HG02943 (cell line): ENCODE measurements at regions not wholly inside any gene's neighbourhood (a gene's known extent, or its start where the extent isn't known, plus 50 kb on each side); places are given as distances from the start of the nearest gene placed in this dataset.
"Not testable (repeated sequence)": the region's sequence is repeated elsewhere in the genome, so short reads cannot be mapped to it uniquely, and the experiment has no call there.

ENCODE experiments used
- ATAC-seq: cut with Tn5 transposase; IDR thresholded peaks from one replicate; pipeline ENCODE4 v1.9.1; 2021; ENCODE audit warnings: mild to moderate bottlenecking, low read depth, moderate library complexity; ENCODE audit not compliant: unreplicated experiment

DNA sequence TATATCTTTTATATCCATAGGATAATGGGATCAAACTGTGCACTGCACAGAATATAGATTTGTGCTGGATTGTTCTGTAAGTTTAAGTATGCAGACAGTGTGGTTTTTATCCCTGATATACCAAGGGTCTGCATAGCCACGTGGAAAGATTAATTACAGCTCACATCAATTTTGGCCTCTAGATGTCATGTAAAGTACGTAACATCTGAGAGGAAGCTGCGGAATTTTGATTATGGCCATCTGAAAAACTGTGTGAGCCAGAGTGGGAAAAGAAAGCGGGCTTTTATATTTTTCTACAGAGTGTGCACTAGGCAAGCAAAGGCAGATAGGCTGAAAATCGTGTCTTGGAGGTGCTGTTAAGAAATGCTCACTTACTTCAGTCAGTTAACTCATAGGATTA is 562.7 kb downstream of the GBE1 start:
- ATAC-seq, result no peak

DNA sequence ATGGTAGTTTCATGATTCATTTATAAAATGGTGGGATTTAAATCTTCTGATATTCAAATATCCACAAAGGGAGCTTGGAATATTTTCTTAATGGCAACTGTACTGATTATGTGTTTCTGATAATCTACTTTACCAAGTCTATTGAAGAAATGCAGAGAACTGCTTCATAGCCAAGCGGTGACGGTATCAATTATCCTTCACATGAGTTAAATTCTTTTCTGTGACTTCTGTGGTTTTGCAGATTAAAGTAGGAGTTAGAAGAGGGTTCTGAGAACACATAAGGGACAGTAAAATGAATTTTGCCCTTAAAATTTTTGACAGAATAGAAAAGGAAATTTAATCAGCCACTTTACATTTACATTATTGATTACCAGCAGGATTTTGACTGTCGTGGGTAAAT is 563.2 kb downstream of the GBE1 start:
- ATAC-seq, result no peak

DNA sequence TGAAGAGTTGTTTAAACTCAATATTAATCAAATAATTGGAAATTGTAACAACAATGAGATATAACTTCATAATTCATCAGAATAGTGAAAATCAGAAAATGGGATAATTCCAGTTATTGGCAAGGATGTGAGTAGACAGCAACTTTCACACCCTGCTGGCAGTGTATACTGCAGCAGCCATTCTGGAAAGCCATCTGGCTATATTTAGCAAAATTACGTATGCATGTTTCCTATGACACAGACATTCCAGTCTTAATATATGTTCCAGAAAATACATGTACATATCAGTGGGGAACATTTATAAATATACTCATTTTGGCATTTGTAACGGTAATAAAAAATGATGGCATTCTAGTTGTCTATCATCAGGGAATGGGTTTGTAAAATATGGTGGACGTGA is 564.1 kb downstream of the GBE1 start:
- no peak for ATAC-seq

- ATAC-seq, result no peak
These were observed 566.0 kb downstream of the GBE1 start for GRCh38 chr3:81195478-81195877.

GRCh38 chr3:81186412-81186811 is 575.0 kb downstream of the GBE1 start:
- no peak for ATAC-seq

- ATAC-seq, result not testable (repeated sequence)
These were observed 579.2 kb downstream of the GBE1 start for GRCh38 chr3:81182086-81182875.

DNA sequence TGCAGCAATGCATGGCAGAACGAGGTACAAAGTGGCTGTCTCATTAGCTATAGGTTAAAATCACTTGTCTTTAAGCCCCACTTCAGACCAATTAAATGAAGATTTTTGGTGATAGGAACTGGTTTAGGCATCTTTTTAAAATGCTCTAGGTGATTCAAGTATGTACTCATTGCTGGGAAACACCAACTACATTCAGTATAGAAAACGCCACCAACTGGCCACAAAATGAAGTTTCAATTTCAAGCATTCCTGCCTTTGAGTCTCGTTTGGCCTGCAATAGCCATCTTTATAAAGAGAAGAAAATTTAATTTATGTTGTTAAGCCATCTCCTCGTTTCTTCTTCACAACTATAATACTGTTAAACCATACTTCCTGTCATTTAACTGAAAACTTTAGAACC is 587.9 kb downstream of the GBE1 start:
- ATAC-seq, result no peak

GRCh38 chr3:81170298-81170697 is 591.1 kb downstream of the GBE1 start:
- no peak for ATAC-seq

DNA sequence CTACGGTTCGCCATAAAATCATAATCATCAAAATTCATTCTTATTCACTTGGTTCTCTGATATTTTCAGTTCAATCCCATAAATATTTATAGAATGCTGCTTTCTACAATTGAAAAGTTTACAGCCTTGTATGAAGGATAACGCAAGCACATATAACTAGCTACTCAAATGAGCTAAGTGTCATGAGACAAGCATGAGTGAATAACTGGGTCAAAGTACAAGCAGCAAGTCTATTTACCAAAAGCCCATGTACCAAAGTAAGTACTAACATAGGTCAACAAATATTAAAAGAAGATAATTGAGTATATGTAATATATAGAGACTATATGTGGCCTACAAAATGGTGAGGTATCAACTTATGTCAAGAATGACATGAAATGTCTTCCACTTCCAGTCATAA is 596.6 kb downstream of the GBE1 start:
- ATAC-seq, result no peak

- no peak for ATAC-seq
These were observed 599.6 kb downstream of the GBE1 start for GRCh38 chr3:81161851-81162250.

DNA sequence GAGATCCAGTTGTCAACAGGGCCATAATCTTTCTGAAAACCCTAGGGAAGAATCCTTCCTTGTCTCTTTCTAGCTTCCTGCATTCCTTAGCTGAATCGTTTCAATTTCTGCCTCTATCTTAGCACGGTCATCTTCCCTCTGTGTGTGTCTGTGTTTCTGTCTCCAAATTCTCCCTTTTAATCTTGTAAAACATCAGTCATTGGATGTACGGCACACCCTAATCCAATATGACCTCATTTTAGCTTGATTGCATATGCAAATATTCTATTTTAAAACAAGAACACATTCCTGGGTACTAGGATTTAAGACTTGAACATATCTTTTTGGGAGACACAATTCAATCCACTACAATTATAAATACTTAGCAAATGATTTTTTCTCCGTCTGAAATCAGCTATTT is 600.3 kb downstream of the GBE1 start:
- no peak for ATAC-seq

DNA sequence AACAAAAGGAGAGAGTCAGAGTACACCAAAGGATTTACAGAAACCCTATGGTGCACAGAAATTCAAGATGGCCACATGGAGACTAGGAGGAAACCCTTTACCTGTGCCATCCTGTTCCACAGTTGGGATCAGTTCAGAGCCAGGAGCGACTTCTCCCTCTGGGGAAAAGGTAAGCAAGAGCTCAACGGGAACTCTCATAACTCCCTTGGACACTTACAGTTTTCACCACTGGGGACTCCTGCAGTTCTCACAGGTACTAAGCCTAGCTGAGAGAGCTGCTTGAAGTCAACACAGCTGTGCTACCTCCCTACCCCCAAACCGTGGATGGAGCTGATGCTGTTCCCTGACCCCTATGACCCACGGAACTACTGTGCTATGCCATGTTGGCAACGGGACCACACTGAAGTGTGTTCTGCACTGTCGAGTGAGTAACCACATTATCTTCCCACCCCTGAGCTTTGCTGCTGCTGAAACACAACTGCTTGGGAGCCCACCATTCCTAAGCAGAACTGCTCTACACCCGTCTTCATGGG is 606.8 kb downstream of the GBE1 start:
- ATAC-seq, result no peak

DNA sequence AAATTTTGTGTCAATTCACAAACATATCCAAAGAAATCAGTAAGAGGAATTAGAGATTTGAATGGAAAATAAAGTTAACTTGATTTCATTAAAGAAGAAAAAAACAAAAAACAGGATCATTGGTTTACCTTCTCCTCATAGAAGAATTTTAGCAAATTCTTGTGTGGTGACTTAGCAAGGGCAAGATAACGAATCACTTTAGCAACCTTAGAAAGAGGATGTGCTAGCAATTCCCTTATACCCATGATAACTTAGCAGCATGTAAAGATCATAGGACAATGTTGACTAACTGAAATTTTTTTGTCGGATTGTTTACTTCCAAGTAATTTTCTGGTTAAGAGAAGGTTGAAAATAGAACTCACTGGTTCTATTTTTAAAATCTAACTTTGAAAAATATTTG is 609.3 kb downstream of the GBE1 start:
- no peak for ATAC-seq

- no peak for ATAC-seq
These were observed 628.5 kb downstream of the GBE1 start for GRCh38 chr3:81132995-81133394.

DNA sequence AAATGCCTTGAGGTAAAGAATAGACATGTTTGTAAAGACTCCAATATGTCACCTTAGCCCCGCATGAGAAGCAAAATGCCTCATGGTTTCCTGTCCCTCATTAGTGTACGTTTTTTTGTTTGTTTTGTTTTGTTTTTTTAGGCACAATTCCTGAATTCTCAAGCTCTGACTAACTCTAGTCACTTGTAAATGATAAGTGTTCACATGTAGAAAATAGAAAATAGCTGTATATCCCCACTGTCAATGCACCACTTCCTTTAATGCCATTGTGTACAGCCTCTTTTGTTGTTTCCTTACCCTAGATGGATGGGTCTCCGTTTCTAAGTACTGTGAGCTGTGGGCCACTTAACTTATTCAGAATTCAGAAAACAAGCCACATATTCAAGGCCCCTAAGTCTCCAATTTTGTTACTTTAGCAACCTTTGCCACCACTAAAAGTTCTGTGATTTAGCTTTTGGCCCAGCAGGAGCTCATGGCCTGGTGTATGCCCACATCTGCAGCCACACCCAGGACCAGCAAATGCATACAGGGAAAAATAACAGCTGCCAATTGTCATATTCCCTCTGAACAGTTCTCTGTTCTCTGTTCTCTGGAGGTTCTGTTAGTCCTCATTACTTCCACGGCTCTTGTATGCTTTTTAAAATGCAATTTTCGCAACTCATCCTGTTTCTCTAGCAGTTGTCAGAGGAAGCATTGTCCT is 655.5 kb downstream of the GBE1 start:
- ATAC-seq, result no peak

DNA sequence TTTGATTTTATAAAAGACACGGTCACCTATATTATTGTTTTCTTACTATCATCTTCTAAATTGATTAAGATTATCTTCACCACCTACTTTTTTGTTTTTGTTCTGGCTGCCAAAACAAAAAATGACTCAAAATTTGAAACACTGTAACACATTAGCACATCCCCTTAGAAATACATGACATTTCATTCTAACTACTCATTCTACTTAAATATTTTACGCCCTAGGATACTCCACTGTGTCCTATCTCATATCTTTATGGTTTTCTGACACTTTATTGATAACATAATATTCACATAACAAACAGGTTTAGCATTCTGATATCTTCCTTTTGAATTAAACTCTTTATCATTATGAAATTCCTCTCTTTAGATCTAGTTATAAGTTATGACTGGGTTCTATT is 656.2 kb downstream of the GBE1 start:
- no peak for ATAC-seq

GRCh38 chr3:81097889-81098288 is 663.6 kb downstream of the GBE1 start:
- ATAC-seq, result no peak

DNA sequence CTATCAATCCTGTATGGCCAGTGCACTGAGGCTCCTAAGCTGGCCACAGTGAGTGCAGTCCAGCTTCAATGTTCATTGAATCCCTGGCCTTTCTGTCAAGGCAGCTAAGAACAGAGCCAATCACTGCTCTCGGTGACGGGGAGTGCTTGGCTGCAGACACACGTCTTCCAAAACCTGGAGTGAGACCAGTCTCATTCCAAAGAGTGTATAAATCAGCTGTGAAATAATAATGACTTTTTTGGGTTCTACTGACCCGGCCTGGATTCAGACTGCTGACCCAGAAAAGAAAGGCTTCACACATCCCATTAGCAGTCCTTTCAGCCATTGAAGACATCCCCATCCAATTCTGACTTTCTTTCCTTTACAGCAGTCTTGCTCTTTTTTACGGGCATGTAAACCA is 665.5 kb downstream of the GBE1 start:
- ATAC-seq, result no peak

DNA sequence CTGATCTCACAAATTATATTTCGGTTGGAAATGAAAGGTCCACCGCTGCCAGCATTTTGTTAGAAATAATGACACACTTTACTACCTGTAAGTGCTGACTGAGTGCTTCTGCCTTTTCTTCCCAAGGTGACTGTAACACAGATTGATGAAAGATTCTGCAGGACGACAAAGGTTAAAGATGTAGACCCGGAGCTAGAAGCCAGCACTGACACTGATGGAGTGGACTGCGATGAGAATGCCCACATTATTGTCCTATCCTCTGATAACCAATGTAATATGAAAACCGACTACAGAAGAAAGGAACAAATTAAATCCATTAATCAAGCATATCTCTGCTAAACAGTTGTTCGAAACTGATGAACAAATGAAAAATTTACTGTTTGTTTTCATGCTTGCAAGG is 666.5 kb downstream of the GBE1 start:
- no peak for ATAC-seq

DNA sequence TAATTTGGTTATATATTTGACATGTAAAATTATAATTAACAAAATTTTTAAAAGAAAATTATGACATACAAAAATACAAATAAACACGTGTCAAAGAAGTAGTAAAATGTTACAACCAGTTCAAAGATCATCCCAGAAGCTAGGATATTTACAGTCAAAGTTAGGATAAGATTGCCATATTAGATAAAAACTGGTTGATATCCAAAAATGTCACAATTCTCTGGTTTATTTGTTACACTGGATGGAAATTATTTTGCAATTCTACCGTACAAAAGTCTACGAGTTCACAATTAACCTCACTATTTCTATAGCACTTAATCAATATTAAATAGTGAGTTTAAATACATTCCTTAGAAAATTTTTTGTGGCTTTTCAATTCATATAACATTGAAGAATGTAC is 673.8 kb downstream of the GBE1 start:
- no peak for ATAC-seq

GRCh38 chr3:81086348-81086747 is 675.1 kb downstream of the GBE1 start:
- ATAC-seq, result no peak

DNA sequence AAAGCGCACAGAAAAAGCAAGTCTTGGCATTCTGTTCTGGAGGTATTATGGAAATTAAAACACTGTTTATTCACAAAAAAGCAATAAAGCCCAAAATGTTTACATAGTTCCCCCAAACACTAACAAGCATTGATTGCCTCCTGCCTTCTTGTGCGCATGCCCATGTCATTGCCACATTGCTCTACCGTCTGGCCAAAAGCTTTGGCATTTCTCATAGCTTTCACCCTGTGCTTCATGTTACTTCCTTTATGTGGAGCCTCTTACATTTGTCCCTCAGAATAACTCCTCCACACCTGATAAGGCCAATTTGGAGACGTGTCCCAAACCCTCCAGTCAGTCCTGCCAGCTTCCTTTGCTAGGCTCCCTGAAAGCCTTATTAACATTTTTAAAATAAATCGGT is 680.8 kb downstream of the GBE1 start:
- ATAC-seq, result no peak
